GM19035 (cell line): ENCODE measurements at regions not wholly inside any gene's neighbourhood (a gene's known extent, or its start where the extent isn't known, plus 50 kb on each side); places are given as distances from the start of the nearest gene placed in this dataset.

Experiments
- ATAC-seq: cut with Tn5 transposase; IDR thresholded peaks from one replicate; pipeline ENCODE4 v1.9.1; 2021; ENCODE audit not compliant: unreplicated experiment

GRCh38 chrX:51798701-51799100 lies 55.5 kb downstream of the GSPT2 start:
- no peak for ATAC-seq

- ATAC-seq: peak; percentile 96
Observed at GRCh38 chrX:51802917-51803688, 59.9 kb downstream of the GSPT2 start.

DNA sequence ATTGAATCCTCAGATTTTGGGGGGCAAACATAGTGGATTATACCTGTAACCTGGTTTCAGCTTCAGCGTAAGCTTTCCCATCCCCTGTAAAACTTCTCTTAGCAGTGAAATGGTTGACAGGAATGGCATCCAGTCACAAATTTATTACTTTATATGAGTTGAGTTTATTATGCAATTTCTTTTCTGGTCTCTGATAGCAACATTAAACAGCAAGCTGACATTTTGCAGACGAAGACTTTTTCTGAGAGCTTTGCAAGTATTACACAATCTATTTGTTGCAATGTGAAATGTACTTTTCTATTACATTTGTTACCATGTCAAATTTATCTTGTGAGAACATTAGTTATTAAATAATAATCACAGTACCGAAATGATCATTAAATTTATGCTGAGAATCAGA lies 60.6 kb downstream of the GSPT2 start:
- ATAC-seq: no peak

DNA sequence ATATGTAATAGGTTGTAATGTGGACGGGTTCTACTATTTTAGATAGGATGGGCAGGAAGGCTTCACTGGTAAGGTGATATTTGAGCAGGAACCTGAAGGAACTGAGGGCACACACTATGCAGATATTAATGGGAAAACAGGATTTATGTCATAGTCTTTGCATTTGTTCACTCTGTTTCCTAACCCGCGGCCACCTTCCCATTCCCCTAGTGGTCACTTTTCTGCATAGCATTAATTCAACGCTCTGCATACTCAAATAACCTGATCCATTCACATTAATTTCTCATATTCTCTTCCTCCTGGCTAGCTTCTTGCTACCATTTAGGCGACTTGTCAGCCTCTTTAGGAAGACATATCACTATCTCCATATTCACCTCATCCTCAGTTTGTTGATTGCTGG lies 61.5 kb downstream of the GSPT2 start:
- ATAC-seq: no peak

DNA sequence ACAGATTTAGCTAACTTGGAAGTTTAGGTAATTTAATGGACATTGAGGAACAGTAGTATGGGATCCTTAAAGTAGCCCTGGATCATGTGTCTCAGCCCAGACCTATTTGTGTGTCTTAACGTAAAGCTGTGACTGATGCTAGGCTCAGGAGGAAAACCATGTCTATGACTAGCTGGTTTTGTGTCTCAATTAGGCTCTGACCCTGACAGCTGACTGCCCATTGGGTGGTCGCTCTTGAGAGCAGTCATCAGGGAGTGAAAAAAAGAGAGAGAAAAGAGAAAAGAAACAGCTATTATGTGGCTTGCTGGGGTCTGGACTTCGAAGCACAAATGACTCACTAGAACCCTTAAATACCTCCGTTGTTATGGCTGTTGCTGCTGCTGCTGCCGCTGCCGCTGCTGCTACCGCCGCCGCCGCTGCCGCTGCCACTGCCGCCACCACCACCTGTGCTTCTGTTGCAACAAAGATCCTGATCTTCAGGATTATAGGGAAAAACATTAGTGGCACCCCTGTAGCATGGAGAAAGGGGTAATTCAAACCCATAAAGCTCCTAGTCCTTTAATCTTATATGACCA lies 70.7 kb downstream of the GSPT2 start:
- ATAC-seq: no peak

- ATAC-seq: no peak
Observed at GRCh38 chrX:51824061-51824460, 69.4 kb upstream of the MAGED1 start.

DNA sequence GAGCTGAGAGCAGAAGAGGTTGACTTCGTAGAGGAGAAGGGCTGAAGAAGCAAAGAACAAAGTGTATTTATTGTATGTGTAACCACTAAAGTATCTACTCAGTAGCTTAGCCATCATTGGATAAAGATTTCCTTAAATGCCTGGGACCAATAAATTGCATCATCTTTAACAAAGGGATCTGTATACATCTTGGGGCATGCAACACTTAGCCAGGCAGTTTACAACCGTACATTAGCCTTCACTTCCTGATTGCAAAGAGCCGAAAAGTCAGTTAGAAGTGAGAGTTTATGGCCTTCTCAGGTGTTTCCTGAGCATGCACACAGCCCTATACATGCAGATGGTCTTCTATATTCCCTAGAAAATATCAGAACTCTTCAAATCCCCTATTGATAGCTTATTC lies 68.0 kb upstream of the MAGED1 start:
- ATAC-seq: no peak

GRCh38 chrX:51834076-51834475 lies 59.3 kb upstream of the MAGED1 start:
- ATAC-seq: no peak

GRCh38 chrX:51836823-51837222 lies 56.6 kb upstream of the MAGED1 start:
- no peak for ATAC-seq

DNA sequence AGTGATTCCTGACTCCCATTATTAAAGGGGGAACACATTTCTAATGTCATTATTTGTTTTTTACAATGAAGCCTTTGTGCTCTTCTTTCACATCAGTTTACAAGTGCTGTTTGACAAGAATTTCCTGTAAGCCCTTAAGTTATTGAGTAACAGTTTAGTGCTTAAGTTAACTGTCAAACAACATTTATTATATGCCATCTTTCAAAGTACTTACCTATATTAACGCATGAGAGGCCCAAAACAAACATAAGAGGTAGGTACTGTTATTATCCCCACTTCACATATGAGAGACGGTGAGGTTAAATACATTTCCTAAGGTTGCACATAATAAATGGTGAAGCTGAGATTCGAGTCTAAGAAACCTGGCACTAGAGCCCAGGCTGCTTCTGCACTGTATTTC lies 56.0 kb upstream of the MAGED1 start:
- no peak for ATAC-seq

- ATAC-seq: no peak
Observed at GRCh38 chrX:51837921-51838320, 55.5 kb upstream of the MAGED1 start.
